Large intestine (tissue), 3 donors: ENCODE measurements at regions not wholly inside any gene's neighbourhood (a gene's known extent, or its start where the extent isn't known, plus 50 kb on each side); places are given as distances from the start of the nearest gene placed in this dataset.
"Not testable (repeated sequence)": the region's sequence is repeated elsewhere in the genome, so short reads cannot be mapped to it uniquely, and the experiment has no call there.

ENCODE experiments used
- DNase-seq, 2 donors: peaks; one replicate each; pipeline versions ENCODE4 v3.0.0 to v3.0.0-alpha.2; 2013
- H3K27ac ChIP-seq: one replicate; pipeline ENCODE4 v1.5.1; 2013; ENCODE audit warnings: low read length
- H3K27me3 ChIP-seq: 2 replicates; pipeline ENCODE4 v1.6.1; 2013; ENCODE audit warnings: low read length; ENCODE audit not compliant: control insufficient read depth, insufficient read depth
- H3K36me3 ChIP-seq: 2 replicates; pipeline ENCODE4 v1.6.1; 2013; ENCODE audit warnings: low read length; ENCODE audit not compliant: control insufficient read depth, insufficient read depth
- H3K4me1 ChIP-seq: one replicate; pipeline ENCODE4 v1.6.1; 2013; ENCODE audit warnings: low read length; ENCODE audit not compliant: control insufficient read depth, insufficient read depth
- H3K4me3 ChIP-seq: one replicate; pipeline ENCODE4 v1.5.1; 2013; ENCODE audit warnings: low read length
- H3K9me3 ChIP-seq: one replicate; pipeline ENCODE4 v1.6.1; 2013; ENCODE audit warnings: mild to moderate bottlenecking, low read depth, low read length, moderate library complexity; ENCODE audit not compliant: control insufficient read depth
- WGBS: methylation state at CpG from one replicate; pipeline ENCODE4 v1.1.5; 2013; ENCODE audit warnings: low lambda C conversion rate; ENCODE audit not compliant: insufficient coverage; 5-methylcytosine and 5-hydroxymethylcytosine counted together

DNA sequence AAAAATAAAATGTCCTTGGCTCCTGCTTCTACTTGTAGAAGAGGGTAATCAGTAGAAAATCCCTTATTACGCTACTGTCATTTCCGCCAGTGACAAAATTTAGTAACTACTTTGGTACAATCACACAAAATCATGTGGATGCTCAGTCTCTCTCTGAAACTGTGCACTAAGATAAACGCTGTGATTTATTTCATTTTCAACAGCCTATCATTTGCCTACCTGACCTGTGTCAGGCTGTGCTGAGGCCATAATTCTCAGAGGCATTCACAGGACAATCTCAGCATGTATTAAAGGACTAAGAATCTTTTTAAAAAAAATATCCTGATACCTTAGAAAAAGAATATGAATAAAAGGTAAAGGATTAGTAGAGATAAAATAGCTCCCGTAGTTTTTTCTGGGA lies 226.0 kb downstream of the RASSF9 start:
- no peaks in the 10 kb centered on the region for H3K36me3 ChIP-seq
- WGBS = 93% methylated on average over 3 of the region's 4 CpGs
- no peaks in the 10 kb centered on the region for H3K27me3 ChIP-seq
- no peaks in the 10 kb centered on the region for H3K4me1 ChIP-seq
- H3K27ac ChIP-seq = no peak overlapping the region
- H3K4me3 ChIP-seq = no peak overlapping the region
- DNase-seq = no peak
- H3K9me3 ChIP-seq = no peaks in the 10 kb centered on the region

DNA sequence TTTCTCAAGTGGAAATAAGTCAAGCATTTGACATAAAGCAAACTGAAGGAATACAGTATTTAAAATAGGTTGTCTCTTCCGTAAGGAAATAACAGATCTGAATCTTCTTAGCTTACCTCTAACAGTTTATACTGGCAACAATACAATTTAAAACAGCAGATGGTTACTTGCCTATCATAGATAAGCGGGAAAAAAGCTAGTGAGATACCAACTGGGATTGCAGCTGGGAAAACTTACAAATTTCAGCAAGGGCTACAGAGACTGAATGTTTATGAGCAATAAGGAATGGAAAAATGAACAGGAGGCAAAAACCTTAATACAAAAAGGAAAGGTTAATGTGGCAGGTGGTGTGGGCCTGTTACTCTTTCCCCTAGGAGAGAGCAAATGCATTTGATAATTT lies 220.0 kb downstream of the RASSF9 start:
- H3K4me3 ChIP-seq = no peak overlapping the region
- H3K9me3 ChIP-seq = no peaks in the 10 kb centered on the region
- no CpG with 5 or more reads among the region's 2 CpGs for WGBS

DNA sequence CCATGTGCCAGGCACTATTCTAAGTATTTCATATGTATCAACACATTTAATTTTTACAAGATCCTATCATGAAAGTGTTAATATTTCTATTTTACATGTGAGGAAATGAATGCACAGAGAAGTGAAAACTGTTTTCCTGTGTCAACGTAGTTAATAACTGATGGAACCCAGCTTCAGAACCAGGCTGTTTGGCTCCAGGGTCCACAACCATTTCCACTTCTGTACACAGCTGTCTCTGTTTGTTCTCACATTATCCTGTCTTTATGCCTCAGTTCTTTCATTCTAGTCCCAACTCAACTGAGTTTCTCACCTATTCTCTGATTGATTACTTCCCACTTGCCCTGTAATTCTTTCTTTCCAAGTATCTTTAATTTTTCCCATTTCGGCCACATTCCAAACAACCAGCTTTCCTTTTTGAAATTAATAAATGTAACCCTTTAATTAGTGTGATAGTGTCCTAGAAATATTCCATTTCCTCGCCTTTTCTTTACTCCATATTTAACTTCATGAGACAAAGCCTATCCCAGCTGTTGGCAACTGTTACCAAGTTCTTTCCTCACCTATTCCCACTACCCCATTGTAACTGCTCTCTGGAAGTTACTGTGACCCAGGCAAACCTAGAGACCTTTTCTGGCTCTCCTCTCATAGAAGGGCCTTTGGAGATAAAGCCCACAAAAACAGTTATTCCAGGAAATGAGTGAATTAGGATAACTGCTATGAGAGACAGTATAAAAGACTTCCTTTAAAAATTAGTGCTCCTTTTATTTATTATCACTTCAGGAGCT lies 218.7 kb downstream of the RASSF9 start:
- Histone ChIP-seq H3K27me3 (no peaks in the 10 kb centered on the region), H3K4me3 (no peak overlapping the region), H3K27ac (no peak overlapping the region), H3K4me1 (no peaks in the 10 kb centered on the region), H3K9me3 (no peaks in the 10 kb centered on the region), H3K36me3 (no peaks in the 10 kb centered on the region)
- no peak for DNase-seq
- WGBS = 85% methylated on average over 2 of the region's 3 CpGs

More for the DNA sequence above, 220.0 kb downstream of the RASSF9 start:
- no peaks in the 10 kb centered on the region for H3K27me3 ChIP-seq
- DNase-seq = no peak
- H3K27ac ChIP-seq = no peak overlapping the region
- no peaks in the 10 kb centered on the region for H3K4me1 ChIP-seq
- H3K36me3 ChIP-seq = no peaks in the 10 kb centered on the region

DNA sequence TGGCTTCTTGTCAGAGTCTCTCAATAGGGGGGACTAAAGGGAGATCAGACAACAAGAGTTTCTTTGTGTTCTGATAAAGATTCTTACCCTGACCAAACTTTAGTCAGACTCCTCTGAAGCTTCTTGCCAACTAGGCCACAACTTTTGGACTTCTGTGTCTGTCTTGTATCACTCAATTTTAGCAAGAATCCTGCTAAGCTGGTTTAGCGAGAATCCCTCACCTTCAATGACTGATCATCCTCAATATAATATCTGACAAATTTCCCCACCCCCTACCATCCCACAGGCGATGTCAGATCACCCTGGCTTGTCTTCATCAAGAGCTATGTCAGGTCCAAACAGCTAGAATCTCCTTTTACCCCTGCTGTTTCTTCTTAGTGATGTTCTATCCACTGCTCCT lies 215.2 kb downstream of the RASSF9 start:
- H3K36me3 ChIP-seq = no peaks in the 10 kb centered on the region
- H3K4me3 ChIP-seq = no peak overlapping the region
- DNase-seq = no peak
- no peaks in the 10 kb centered on the region for H3K4me1 ChIP-seq
- 82% methylated on average over 1 of the region's 2 CpGs for WGBS
- no peaks in the 10 kb centered on the region for H3K27me3 ChIP-seq
- no peak overlapping the region for H3K27ac ChIP-seq
- H3K9me3 ChIP-seq = no peaks in the 10 kb centered on the region

DNA sequence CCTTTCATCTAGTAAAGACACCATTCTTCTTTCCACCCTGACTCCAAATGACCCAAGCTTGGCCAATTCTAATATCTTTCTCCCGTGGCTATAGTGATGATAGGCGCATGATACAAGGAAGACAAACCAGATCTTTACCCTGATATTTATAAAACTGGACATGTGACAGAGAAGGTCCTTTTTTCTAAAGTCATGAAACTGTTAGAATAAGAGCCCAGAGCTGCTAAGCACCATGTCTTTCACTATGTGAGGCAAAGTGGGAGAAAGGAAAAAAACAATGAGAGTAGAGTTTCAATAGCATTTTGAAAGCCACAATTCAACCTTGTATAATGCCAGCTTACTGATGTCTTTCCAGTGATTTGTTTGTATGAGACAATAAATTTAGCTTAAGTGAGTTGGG lies 212.4 kb downstream of the RASSF9 start:
- WGBS = 100% methylated on average over 1 of the region's 2 CpGs
- no peaks in the 10 kb centered on the region for H3K27me3 ChIP-seq
- no peaks in the 10 kb centered on the region for H3K4me1 ChIP-seq
- H3K27ac ChIP-seq = no peak overlapping the region
- H3K4me3 ChIP-seq = no peak overlapping the region
- no peak for DNase-seq
- no peaks in the 10 kb centered on the region for H3K9me3 ChIP-seq
- no peaks in the 10 kb centered on the region for H3K36me3 ChIP-seq

DNA sequence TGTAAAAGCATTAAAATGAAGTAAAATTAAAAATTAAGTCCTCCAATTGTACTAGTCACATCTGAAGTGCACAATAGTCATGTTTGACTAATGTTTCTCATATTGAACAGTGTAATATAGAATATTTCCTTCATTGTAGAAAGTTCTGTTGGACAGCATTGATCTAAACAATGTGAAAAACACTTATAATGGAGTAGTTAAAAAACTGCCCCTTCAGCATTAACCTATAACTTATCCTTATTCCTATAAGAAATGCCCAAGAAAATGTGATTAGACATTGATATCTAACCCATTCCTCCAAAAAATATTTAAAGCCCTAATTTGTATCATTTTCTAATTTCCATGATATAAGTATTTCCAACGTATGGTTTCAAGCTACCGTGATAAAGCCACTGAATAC lies 210.7 kb downstream of the RASSF9 start:
- H3K27ac ChIP-seq = no peak overlapping the region
- 61% methylated on average over 2 of the region's 2 CpGs for WGBS

DNA sequence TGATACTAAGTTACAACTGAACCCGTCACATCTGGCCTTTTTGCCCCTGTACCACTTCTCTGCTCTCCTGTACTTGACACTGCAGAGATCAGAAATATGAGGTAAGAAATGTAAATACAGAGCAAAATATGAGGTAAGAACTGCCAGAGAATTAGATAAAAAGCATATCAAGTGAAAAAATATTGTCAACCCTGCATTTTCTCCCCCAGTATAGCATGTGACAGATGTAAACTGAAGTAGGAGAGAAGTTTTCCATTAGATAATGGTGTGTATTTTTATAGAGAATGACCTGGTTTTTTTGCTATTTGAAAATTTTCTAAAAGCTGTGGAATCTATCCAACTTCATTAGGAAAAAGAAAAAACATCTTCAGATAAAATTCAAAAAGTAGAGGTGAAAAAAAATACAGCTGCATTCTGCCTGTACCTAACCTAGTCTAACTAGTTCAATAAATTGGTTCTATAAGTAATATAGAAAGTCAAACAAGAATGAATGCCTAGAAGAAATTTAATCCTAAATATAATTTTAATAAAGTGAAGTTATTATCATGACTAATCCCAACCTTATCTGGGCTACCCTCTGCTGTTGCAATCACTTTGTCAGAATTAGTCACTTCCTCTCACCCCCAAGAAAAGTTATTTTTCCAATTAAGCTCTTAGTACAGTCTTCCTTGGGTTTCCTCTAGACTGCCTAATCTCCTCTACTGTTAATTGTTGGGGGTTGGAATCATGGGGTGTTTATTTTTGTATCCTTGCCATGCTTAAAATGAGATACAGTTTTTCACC lies 210.0 kb downstream of the RASSF9 start:
- no peaks in the 10 kb centered on the region for H3K9me3 ChIP-seq

More for the DNA sequence above, 210.7 kb downstream of the RASSF9 start:
- Histone ChIP-seq H3K4me3 (no peak overlapping the region), H3K4me1 (no peaks in the 10 kb centered on the region), H3K9me3 (no peaks in the 10 kb centered on the region), H3K27me3 (no peaks in the 10 kb centered on the region), H3K36me3 (no peaks in the 10 kb centered on the region)
- no peak for DNase-seq

DNA sequence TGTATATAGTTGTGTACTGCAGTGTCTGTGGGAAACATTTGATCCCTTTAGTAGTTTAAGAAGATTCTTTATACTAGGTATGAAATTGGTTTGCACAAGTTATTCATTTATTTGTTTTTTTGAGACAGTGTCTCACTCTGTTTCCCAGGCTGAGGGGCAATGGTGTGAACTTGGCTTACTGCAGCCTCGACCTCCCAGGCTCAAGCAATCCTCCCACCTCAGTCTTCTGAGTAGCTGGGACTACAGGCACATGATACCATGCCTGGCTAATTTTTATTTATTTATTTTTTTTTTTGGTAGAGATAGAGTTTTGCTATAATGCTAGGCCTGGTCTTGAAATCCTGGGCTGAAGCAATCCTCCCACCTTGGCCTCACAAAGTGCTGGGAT lies 209.4 kb downstream of the RASSF9 start:
- DNase-seq = no peak
- Histone ChIP-seq H3K36me3 (no peaks in the 10 kb centered on the region), H3K4me1 (no peaks in the 10 kb centered on the region), H3K4me3 (no peak overlapping the region), H3K9me3 (no peaks in the 10 kb centered on the region), H3K27me3 (no peaks in the 10 kb centered on the region), H3K27ac (no peak overlapping the region)
- 80% methylated on average over 1 of the region's 1 CpG for WGBS

More for the DNA sequence above, 210.0 kb downstream of the RASSF9 start:
- Histone ChIP-seq H3K27ac (no peak overlapping the region), H3K4me1 (no peaks in the 10 kb centered on the region), H3K27me3 (no peaks in the 10 kb centered on the region), H3K4me3 (no peak overlapping the region), H3K36me3 (no peaks in the 10 kb centered on the region)
- DNase-seq = no peak
- no CpG with 5 or more reads among the region's 1 CpG for WGBS

DNA sequence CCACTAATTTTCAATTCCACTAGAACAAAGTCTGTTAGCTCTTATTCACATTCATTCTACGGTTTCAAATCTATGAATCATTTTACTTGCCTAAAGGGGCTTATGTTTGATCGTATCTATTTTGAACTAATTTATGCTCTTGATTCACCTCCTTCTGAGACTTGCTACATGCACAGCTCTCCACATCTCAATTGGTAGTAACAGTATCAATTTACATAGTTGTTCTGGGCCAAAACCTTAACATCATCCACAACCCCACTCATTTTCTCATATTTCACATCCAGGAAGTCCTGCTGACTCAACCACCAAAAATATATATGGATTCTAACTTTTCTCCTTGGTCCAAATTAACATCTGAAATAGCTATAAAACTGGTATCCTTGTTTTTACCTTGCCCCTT lies 208.6 kb downstream of the RASSF9 start:
- H3K36me3 ChIP-seq = no peaks in the 10 kb centered on the region

DNA sequence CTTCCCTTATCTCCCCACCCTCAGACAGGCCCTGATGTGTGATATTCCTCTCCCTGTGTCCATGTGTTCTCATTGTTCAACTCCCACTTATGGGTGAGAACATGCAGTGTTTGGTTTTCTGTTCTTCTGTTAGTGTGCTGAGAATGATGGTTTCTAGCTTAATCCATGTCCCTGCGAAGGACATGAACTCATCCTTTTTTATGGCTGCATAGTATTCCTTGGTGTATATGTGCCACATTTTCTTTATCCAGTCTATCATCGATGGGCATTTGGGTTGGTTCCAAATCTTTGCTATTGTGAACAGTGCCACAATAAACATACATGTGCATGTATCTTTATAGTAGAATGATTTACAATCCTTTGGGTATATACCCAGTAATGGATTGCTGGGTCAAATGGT lies 207.6 kb downstream of the RASSF9 start:
- not testable (repeated sequence) for DNase-seq, H3K36me3 ChIP-seq, H3K9me3 ChIP-seq, H3K4me1 ChIP-seq, H3K27ac ChIP-seq, H3K27me3 ChIP-seq, H3K4me3 ChIP-seq
- no CpG with 5 or more reads among the region's 2 CpGs for WGBS

More for the DNA sequence above, 208.6 kb downstream of the RASSF9 start:
- no peak for DNase-seq
- no CpG with 5 or more reads among the region's 2 CpGs for WGBS
- Histone ChIP-seq H3K27me3 (no peaks in the 10 kb centered on the region), H3K27ac (no peak overlapping the region), H3K9me3 (no peaks in the 10 kb centered on the region), H3K4me1 (no peaks in the 10 kb centered on the region), H3K4me3 (no peak overlapping the region)
